SK-N-SH (cell line): ENCODE measurements at regions not wholly inside any gene's neighbourhood (a gene's known extent, or its start where the extent isn't known, plus 50 kb on each side); places are given as distances from the start of the nearest gene placed in this dataset.

Experiments used
- CTCF ChIA-PET: fragments of 300-600, 350-600 bp; formaldehyde crosslinking; extraction: SDS; loops from one replicate; lab custom pipeline; 2021; lab: Yijun Ruan, JAX
- POLR2A ChIA-PET: fragments of 350-600 bp; sonication (Branson Sonifier 250); formaldehyde crosslinking; extraction: SDS; loops from one replicate; lab custom pipeline; 2020; ENCODE audit warnings: antibody characterized with exemption, inconsistent platforms; lab: Yijun Ruan, JAX
- DNase-seq: peaks from one replicate; pipeline ENCODE4 v3.0.0; 2012
- H2AFZ ChIP-seq: fragments of 200-600 bp; sonication (generic); 2 replicates; pipeline ENCODE4 v1.8.1; 2016; ENCODE audit warnings: antibody characterized with exemption, mild to moderate bottlenecking, low read depth
- H3F3A ChIP-seq: fragments of 200-600 bp; sonication (generic); replicated peaks from 2 replicates; pipeline ENCODE3; 2016; ENCODE audit warnings: antibody characterized with exemption, mild to moderate bottlenecking; ENCODE audit not compliant: insufficient read depth
- H3K27ac ChIP-seq, 2 experiments: fragments of 200-500 bp in 1 of 2; fragments of 200-600 bp in 1 of 2; sonication (Bioruptor generic) in 1 of 2; sonication (generic), shearing (Covaris generic) in 1 of 2; 2 replicates each; pipeline versions ENCODE4 v1.5.1 to v1.6.1; 2014 to 2016; ENCODE audit warnings: low read depth in 2 of 2, inconsistent platforms in 1 of 2, low read length in 1 of 2, mild to moderate bottlenecking in 1 of 2, mixed read lengths in 1 of 2
- H3K27me3 ChIP-seq: fragments of 200-600 bp; sonication (generic), shearing (Covaris generic); 2 replicates; pipeline ENCODE4 v1.6.1; 2016; ENCODE audit warnings: mixed run types; ENCODE audit not compliant: insufficient read depth
- H3K36me3 ChIP-seq, 2 experiments: fragments of 200-500 bp in 1 of 2; fragments of 200-600 bp in 1 of 2; sonication (Bioruptor generic) in 1 of 2; sonication (generic) in 1 of 2; replicated peaks in 1 of 2; 2 replicates each; pipeline versions ENCODE3 to v1.5.1; 2014 to 2016; ENCODE audit warnings: low read length in 1 of 2, mild to moderate bottlenecking in 1 of 2; ENCODE audit not compliant: insufficient read depth in 2 of 2, control insufficient read depth in 1 of 2
- H3K4me1 ChIP-seq, 2 experiments: fragments of 200-500 bp in 1 of 2; fragments of 200-600 bp in 1 of 2; sonication (Bioruptor generic) in 1 of 2; sonication (generic), shearing (Covaris generic) in 1 of 2; 2 replicates each; pipeline versions ENCODE4 v1.5.1 to v1.6.1; 2014 to 2016; ENCODE audit warnings: low read depth in 1 of 2, low read length in 1 of 2, mixed run types in 1 of 2; ENCODE audit not compliant: insufficient read depth in 2 of 2, control insufficient read depth in 1 of 2
- H3K4me2 ChIP-seq: fragments of 200-600 bp; sonication (generic), shearing (Covaris generic); 2 replicates; pipeline ENCODE4 v1.6.1; 2017; ENCODE audit warnings: mixed run types
- H3K4me3 ChIP-seq, 2 experiments: fragments of 200-500 bp in 1 of 2; fragments of 200-600 bp in 1 of 2; sonication (Bioruptor generic) in 1 of 2; sonication (generic), shearing (Covaris generic) in 1 of 2; 2 replicates each; pipeline versions ENCODE4 v1.5.1 to v1.8.1; 2014 to 2016; ENCODE audit warnings: low read depth in 2 of 2, inconsistent platforms in 1 of 2, low read length in 1 of 2, mild to moderate bottlenecking in 1 of 2, mixed read lengths in 1 of 2, moderate library complexity in 1 of 2
- H3K79me2 ChIP-seq: fragments of 200-600 bp; sonication (generic); 2 replicates; pipeline ENCODE4 v1.8.1; 2017; ENCODE audit warnings: mild to moderate bottlenecking; ENCODE audit not compliant: insufficient read depth
- H3K9ac ChIP-seq: fragments of 200-600 bp; sonication (generic); 2 replicates; pipeline ENCODE4 v1.6.1; 2017; ENCODE audit warnings: mixed run types
- H3K9me2 ChIP-seq: fragments of 200-600 bp; sonication (generic); 2 replicates; pipeline ENCODE4 v1.6.1; 2017; ENCODE audit warnings: mixed run types
- H3K9me3 ChIP-seq: fragments of 200-600 bp; sonication (generic); 2 replicates; pipeline ENCODE4 v1.6.1; 2017; ENCODE audit warnings: mixed run types, mild to moderate bottlenecking, moderate library complexity
- H4K20me1 ChIP-seq: fragments of 200-600 bp; sonication (generic); 2 replicates; pipeline ENCODE4 v1.6.1; 2017; ENCODE audit warnings: mild to moderate bottlenecking, mixed run types; ENCODE audit not compliant: insufficient read depth
- CHD2 ChIP-seq: fragments of 150-350 bp; IDR thresholded peaks from 2 replicates; pipeline ENCODE4 v1.6.1; 2018; ENCODE audit warnings: low read length; ENCODE audit not compliant: partially characterized antibody
- ELF1 ChIP-seq: IDR thresholded peaks from 2 replicates; pipeline ENCODE4 v1.4.0; 2012
- FOSL2 ChIP-seq: IDR thresholded peaks from 2 replicates; pipeline ENCODE4 v1.4.0; 2012; ENCODE audit warnings: low read depth, mild to moderate bottlenecking, moderate library complexity, borderline replicate concordance
- FOXM1 ChIP-seq: IDR thresholded peaks from 2 replicates; pipeline ENCODE4 v1.4.0; 2012; ENCODE audit warnings: low read depth, mild to moderate bottlenecking
- JUND ChIP-seq: IDR thresholded peaks from 2 replicates; pipeline ENCODE4 v1.4.0; 2012
- NFIC ChIP-seq: IDR thresholded peaks from 2 replicates; pipeline ENCODE4 v1.4.0; 2012; ENCODE audit warnings: borderline replicate concordance
- SIN3A ChIP-seq: IDR thresholded peaks from 2 replicates; pipeline ENCODE4 v1.6.1; 2012; ENCODE audit warnings: low read depth, mild to moderate bottlenecking, low read length, moderate library complexity, borderline replicate concordance
- TEAD4 ChIP-seq: IDR thresholded peaks from 2 replicates; pipeline ENCODE4 v1.4.0; 2012; ENCODE audit warnings: mild to moderate bottlenecking, borderline replicate concordance; ENCODE audit not compliant: insufficient read depth
- YY1 ChIP-seq: IDR thresholded peaks from 2 replicates; pipeline ENCODE4 v1.4.0; 2012; ENCODE audit warnings: low read depth, mild to moderate bottlenecking
- WGBS: methylation state at CpG from one replicate; pipeline ENCODE4 v1.1.6; 2017; ENCODE audit warnings: low lambda C conversion rate; 5-methylcytosine and 5-hydroxymethylcytosine counted together
- TF ChIP-seq, protein P1 (sequence below): IDR thresholded peaks from 2 replicates; pipeline ENCODE4; 2012
- TF ChIP-seq, protein P2 (sequence below): IDR thresholded peaks from 2 replicates; pipeline ENCODE4 v1.4.0; 2012; ENCODE audit warnings: low read depth
- TF ChIP-seq, protein P3 (sequence below): IDR thresholded peaks from 2 replicates; pipeline ENCODE4 v1.6.1; 2012; ENCODE audit warnings: mild to moderate bottlenecking, low read depth, low read length, moderate library complexity
- TF ChIP-seq, protein P4 (sequence below): fragments of 150-350 bp; IDR thresholded peaks from 2 replicates; pipeline ENCODE4 v1.6.1; 2017; ENCODE audit warnings: antibody characterized with exemption, low read length, low read depth, borderline replicate concordance

DNA sequence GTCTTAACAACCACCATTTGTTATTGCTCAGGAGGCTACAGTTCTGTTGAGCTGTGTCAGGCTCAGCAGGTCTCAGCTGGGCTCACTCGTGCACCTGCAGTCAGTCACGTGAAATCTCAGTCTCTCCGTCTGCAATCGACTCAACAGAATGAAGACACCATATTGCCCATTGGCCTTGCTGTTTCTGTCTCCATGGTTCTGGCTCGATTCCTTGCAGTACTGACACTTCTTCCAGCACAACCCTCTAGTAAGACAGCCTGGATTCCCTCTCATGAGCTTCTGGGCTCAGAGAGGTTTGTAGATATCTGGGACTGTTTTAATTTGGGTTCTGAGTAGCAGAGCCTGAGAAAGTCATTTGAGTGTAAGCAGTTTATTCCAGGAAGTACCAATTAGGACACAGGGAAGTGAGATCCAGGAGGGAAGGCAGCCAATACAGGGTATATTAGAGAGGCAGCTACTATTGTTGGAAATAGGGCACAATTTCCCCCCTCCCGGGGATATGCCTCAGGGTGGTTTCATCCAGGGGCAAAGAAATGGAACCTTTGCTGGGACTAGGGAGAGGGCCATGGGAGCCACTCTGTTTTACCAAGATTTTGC is 87.4 kb upstream of the RALGAPA2 start:
- Histone ChIP-seq H3K9me2 (no peaks in the 10 kb centered on the region), H3K9ac (no peak overlapping the region), H3K36me3 (no peaks in the 10 kb centered on the region), H3K79me2 (no peaks in the 10 kb centered on the region), H3K27me3 (peaks cover 27% of the 10 kb centered on the region; the same call in 1 of the 2 replicates), H4K20me1 (no peaks in the 10 kb centered on the region), H2AFZ (no peak overlapping the region)
- POLR2A ChIA-PET: no interaction called here
- 9% methylated on average over 6 of the region's 6 CpGs for WGBS
- CTCF ChIA-PET: interaction anchor here (3.3 kb wide), 1 partner anchor 25 kb away, joined by 11 read pairs; no protein-coding TSS in a partner anchor
- TF ChIP-seq FOSL2 (no peak), CHD2 (no peak), FOXM1 (no peak), YY1 (no peak), TEAD4 (no peak), ELF1 (no peak), NFIC (no peak), JUND (no peak), SIN3A (no peak)
- TF ChIP-seq, protein P1, sequence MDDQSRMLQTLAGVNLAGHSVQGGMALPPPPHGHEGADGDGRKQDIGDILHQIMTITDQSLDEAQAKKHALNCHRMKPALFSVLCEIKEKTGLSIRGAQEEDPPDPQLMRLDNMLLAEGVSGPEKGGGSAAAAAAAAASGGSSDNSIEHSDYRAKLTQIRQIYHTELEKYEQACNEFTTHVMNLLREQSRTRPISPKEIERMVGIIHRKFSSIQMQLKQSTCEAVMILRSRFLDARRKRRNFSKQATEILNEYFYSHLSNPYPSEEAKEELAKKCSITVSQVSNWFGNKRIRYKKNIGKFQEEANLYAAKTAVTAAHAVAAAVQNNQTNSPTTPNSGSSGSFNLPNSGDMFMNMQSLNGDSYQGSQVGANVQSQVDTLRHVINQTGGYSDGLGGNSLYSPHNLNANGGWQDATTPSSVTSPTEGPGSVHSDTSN: no peak
- TF ChIP-seq, protein P2, sequence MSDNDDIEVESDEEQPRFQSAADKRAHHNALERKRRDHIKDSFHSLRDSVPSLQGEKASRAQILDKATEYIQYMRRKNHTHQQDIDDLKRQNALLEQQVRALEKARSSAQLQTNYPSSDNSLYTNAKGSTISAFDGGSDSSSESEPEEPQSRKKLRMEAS: no peak
- TF ChIP-seq, protein P3, sequence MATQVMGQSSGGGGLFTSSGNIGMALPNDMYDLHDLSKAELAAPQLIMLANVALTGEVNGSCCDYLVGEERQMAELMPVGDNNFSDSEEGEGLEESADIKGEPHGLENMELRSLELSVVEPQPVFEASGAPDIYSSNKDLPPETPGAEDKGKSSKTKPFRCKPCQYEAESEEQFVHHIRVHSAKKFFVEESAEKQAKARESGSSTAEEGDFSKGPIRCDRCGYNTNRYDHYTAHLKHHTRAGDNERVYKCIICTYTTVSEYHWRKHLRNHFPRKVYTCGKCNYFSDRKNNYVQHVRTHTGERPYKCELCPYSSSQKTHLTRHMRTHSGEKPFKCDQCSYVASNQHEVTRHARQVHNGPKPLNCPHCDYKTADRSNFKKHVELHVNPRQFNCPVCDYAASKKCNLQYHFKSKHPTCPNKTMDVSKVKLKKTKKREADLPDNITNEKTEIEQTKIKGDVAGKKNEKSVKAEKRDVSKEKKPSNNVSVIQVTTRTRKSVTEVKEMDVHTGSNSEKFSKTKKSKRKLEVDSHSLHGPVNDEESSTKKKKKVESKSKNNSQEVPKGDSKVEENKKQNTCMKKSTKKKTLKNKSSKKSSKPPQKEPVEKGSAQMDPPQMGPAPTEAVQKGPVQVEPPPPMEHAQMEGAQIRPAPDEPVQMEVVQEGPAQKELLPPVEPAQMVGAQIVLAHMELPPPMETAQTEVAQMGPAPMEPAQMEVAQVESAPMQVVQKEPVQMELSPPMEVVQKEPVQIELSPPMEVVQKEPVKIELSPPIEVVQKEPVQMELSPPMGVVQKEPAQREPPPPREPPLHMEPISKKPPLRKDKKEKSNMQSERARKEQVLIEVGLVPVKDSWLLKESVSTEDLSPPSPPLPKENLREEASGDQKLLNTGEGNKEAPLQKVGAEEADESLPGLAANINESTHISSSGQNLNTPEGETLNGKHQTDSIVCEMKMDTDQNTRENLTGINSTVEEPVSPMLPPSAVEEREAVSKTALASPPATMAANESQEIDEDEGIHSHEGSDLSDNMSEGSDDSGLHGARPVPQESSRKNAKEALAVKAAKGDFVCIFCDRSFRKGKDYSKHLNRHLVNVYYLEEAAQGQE: no peak
- TF ChIP-seq, protein P4, sequence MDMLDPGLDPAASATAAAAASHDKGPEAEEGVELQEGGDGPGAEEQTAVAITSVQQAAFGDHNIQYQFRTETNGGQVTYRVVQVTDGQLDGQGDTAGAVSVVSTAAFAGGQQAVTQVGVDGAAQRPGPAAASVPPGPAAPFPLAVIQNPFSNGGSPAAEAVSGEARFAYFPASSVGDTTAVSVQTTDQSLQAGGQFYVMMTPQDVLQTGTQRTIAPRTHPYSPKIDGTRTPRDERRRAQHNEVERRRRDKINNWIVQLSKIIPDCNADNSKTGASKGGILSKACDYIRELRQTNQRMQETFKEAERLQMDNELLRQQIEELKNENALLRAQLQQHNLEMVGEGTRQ: no peak
- TF ChIP-seq, all 33 proteins: peak for 0
- Histone ChIP-seq H3K4me3 (no peak overlapping the region), H3K4me1 (no peaks in the 10 kb centered on the region), H3K27ac (no peak overlapping the region), H3K4me2 (no peak overlapping the region), H3K9me3 (no peaks in the 10 kb centered on the region), H3F3A (no peaks in the 10 kb centered on the region)
- DNase-seq: no peak
